ENCODE measurements at regions not wholly inside any gene's neighbourhood (a gene's known extent, or its start where the extent isn't known, plus 50 kb on each side); places are given as distances from the start of the nearest gene placed in this dataset.
"Not testable (repeated sequence)": the region's sequence is repeated elsewhere in the genome, so short reads cannot be mapped to it uniquely, and the experiment has no call there.

GRCh38 chr19:23554548-23554947 lies 132.5 kb downstream of the ZNF675 start:
- ATAC-seq (peak; percentile 47), DNase-seq (peak; percentile 83)
- Histone ChIP-seq H3F3A (ENCODE audit: low read length, unreplicated experiment) (no peaks in the 10 kb centered on the region), H3K4me1 (ENCODE audit: insufficient read depth, low read length) (peaks cover 47% of the 10 kb centered on the region), H3K79me2 (ENCODE audit: low read length) (no peaks in the 10 kb centered on the region), H3K27ac (ENCODE audit: low read length) (peak overlapping the region; percentile 96), H3K9me2 (replicated peaks; ENCODE audit: low read length) (no peaks in the 10 kb centered on the region), H4K20me1 (ENCODE audit: low read length) (no peaks in the 10 kb centered on the region), H3K9me3 (ENCODE audit: low read length) (peaks cover 18% of the 10 kb centered on the region), H3K36me3 (ENCODE audit: low read depth, low read length) (peaks cover 45% of the 10 kb centered on the region), H3K4me2 (ENCODE audit: low read length) (0 out of 2 replicates have a peak overlapping the region, but pooled peaks have one; percentile 17), H2AFZ (ENCODE audit: low read length) (no peak overlapping the region), H3K9ac (ENCODE audit: low read length) (peak overlapping the region; percentile 77), H3K27me3 (ENCODE audit: low read length) (no peaks in the 10 kb centered on the region), H3K4me3 (ENCODE audit: low read length) (no peak overlapping the region)
- intact Hi-C loops (cut with micrococcal nuclease) = loop anchor here (5.0 kb wide), 1 partner anchor 162 kb away; no protein-coding TSS in a partner anchor
- TF ChIP-seq EZH2 (IDR thresholded peaks at IDR 0.05; ENCODE audit: low read length, unreplicated experiment) (no peak), EZH2phosphoT487 (IDR thresholded peaks at IDR 0.05; ENCODE audit: borderline replicate concordance, low read length) (no peak), CTCF (conservative IDR thresholded peaks at IDR 0.05; ENCODE audit: low read depth, low read length) (no peak)
- ChIA-PET POLR2A (ENCODE audit: unreplicated experiment) (no interaction called here), CTCF (no interaction called here)
- no TSS peak for BruUV-seq (replicated peaks)

GRCh38 chr19:23550102-23550501 lies 136.9 kb downstream of the ZNF675 start:
- H2AFZ ChIP-seq (ENCODE audit: low read length); H4K20me1 ChIP-seq (ENCODE audit: low read length); H3F3A ChIP-seq (ENCODE audit: low read length, unreplicated experiment); CTCF ChIA-PET; H3K79me2 ChIP-seq (ENCODE audit: low read length); H3K9me2 ChIP-seq (replicated peaks; ENCODE audit: low read length); POLR2A ChIA-PET (ENCODE audit: unreplicated experiment); H3K27me3 ChIP-seq (ENCODE audit: low read length): not testable (repeated sequence)
- ATAC-seq (peak; percentile 18), DNase-seq (peak; percentile 91)
- Histone ChIP-seq H3K4me1 (ENCODE audit: insufficient read depth, low read length) (peaks cover 53% of the 10 kb centered on the region), H3K36me3 (ENCODE audit: low read depth, low read length) (peaks cover 29% of the 10 kb centered on the region), H3K4me3 (ENCODE audit: low read length) (peak overlapping the region; percentile 29), H3K9ac (ENCODE audit: low read length) (peak overlapping the region; percentile 68), H3K4me2 (ENCODE audit: low read length) (peak overlapping the region; percentile 53), H3K27ac (ENCODE audit: low read length) (peak overlapping the region; percentile 93), H3K9me3 (ENCODE audit: low read length) (peaks cover 18% of the 10 kb centered on the region; the same call in 1 of the 2 replicates)
- TSS peak; percentile 53 for BruUV-seq (replicated peaks)
- intact Hi-C loops (cut with micrococcal nuclease) = loop anchor here (5.0 kb wide), 1 partner anchor 158 kb away; no protein-coding TSS in a partner anchor

GRCh38 chr19:23547816-23548430 lies 139.1 kb downstream of the ZNF675 start:
- Histone ChIP-seq H3K4me3 (ENCODE audit: low read length) (no peak overlapping the region; the same call in 1 of the 2 replicates), H3K4me2 (ENCODE audit: low read length) (peak overlapping the region; percentile 63), H4K20me1 (ENCODE audit: low read length) (no peaks in the 10 kb centered on the region), H2AFZ (ENCODE audit: low read length) (peak overlapping the region; percentile 56; the same call in 1 of the 2 replicates), H3K79me2 (ENCODE audit: low read length) (no peaks in the 10 kb centered on the region), H3K27ac (ENCODE audit: low read length) (peak overlapping the region; percentile 93), H3K27me3 (ENCODE audit: low read length) (no peaks in the 10 kb centered on the region), H3K9me2 (replicated peaks; ENCODE audit: low read length) (no peaks in the 10 kb centered on the region), H3K36me3 (ENCODE audit: low read depth, low read length) (peaks cover 27% of the 10 kb centered on the region), H3K9me3 (ENCODE audit: low read length) (peaks cover 26% of the 10 kb centered on the region; the same call in 1 of the 2 replicates), H3K9ac (ENCODE audit: low read length) (peak overlapping the region; percentile 68), H3F3A (ENCODE audit: low read length, unreplicated experiment) (no peaks in the 10 kb centered on the region), H3K4me1 (ENCODE audit: insufficient read depth, low read length) (peaks cover 41% of the 10 kb centered on the region)
- CTCF ChIA-PET = no interaction called here
- ATAC-seq (peak; percentile 64), DNase-seq (peak; percentile 93)
- no peak for TF ChIP-seq EZH2phosphoT487 (IDR thresholded peaks at IDR 0.05; ENCODE audit: borderline replicate concordance, low read length)
- no peak for TF ChIP-seq EZH2 (IDR thresholded peaks at IDR 0.05; ENCODE audit: low read length, unreplicated experiment)
- no peak for TF ChIP-seq CTCF (conservative IDR thresholded peaks at IDR 0.05; ENCODE audit: low read depth, low read length)
- no TSS peak for BruUV-seq (replicated peaks)
- POLR2A ChIA-PET (ENCODE audit: unreplicated experiment) = no interaction called here
- intact Hi-C loops (cut with micrococcal nuclease) = loop anchor here (5.0 kb wide), 2 partner anchors 66 to 224 kb away; no protein-coding TSS in a partner anchor
